Mesodermal cell (in vitro differentiated cells): ENCODE measurements at regions not wholly inside any gene's neighbourhood (a gene's known extent, or its start where the extent isn't known, plus 50 kb on each side); places are given as distances from the start of the nearest gene placed in this dataset.
"Not testable (repeated sequence)": the region's sequence is repeated elsewhere in the genome, so short reads cannot be mapped to it uniquely, and the experiment has no call there.

Source experiments
- H3K27ac ChIP-seq: 2 replicates; pipeline ENCODE4 v1.7.0; 2013; ENCODE audit warnings: mild to moderate bottlenecking, low read depth, low read length, moderate library complexity; ENCODE audit not compliant: severe bottlenecking
- H3K36me3 ChIP-seq: 2 replicates; pipeline ENCODE4 v1.7.1; 2013; ENCODE audit warnings: mild to moderate bottlenecking, low read length, moderate library complexity; ENCODE audit not compliant: control insufficient read depth, insufficient read depth
- H3K4me1 ChIP-seq: one replicate; pipeline ENCODE4 v1.7.1; 2013; ENCODE audit warnings: mild to moderate bottlenecking, low read length; ENCODE audit not compliant: insufficient read depth, control insufficient read depth, poor library complexity, severe bottlenecking
- H3K4me3 ChIP-seq: 2 replicates; pipeline ENCODE4 v1.7.0; 2013; ENCODE audit warnings: low read length, control low read depth, mild to moderate bottlenecking; ENCODE audit not compliant: insufficient read depth, poor library complexity, severe bottlenecking; ENCODE audit errors: extremely low read depth
- H3K9me3 ChIP-seq: 2 replicates; pipeline ENCODE4 v1.7.1; 2013; ENCODE audit warnings: mild to moderate bottlenecking, low read length, moderate library complexity; ENCODE audit not compliant: control insufficient read depth
- WGBS, 2 experiments: methylation state at CpG; one replicate each; pipeline ENCODE4 v1.1.5; 2013; ENCODE audit warnings: missing lambda C conversion rate in 2 of 2; ENCODE audit not compliant: insufficient coverage in 2 of 2; 5-methylcytosine and 5-hydroxymethylcytosine counted together

GRCh38 chr4:116561768-116562167, 523.6 kb downstream of the TRAM1L1 start:
- H3K9me3 ChIP-seq = peaks cover 8% of the 10 kb centered on the region

GRCh38 chr4:116551806-116552205, 533.6 kb downstream of the TRAM1L1 start:
- Histone ChIP-seq H3K9me3 (no peaks in the 10 kb centered on the region), H3K27ac (no peak overlapping the region), H3K4me1 (no peaks in the 10 kb centered on the region), H3K4me3 (no peak overlapping the region), H3K36me3 (no peaks in the 10 kb centered on the region)
- WGBS, 2 experiments = 82 to 91% methylated on average over 1 of the region's 1 CpG

More at GRCh38 chr4:116561768-116562167, 523.6 kb downstream of the TRAM1L1 start:
- Histone ChIP-seq H3K27ac (no peak overlapping the region), H3K4me1 (no peaks in the 10 kb centered on the region), H3K36me3 (no peaks in the 10 kb centered on the region), H3K4me3 (no peak overlapping the region)

DNA sequence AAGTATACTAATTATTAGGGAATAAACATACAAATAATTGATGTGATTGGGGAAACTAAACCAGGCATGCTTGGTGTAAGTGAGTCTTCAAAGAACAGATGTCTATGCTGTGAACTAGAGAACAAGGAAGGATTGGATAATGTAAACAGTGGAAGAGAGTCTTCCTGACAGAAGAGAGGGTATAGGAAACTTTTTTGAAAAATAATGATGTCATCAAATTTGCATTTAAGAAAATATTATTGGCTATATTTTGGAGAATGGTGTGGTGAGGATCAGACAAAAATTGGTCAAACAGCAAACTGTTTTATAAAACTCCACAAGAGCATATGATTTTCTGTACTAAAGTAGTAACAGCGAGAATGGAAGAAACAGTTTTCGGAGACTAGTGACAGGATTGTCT, 537.7 kb downstream of the TRAM1L1 start:
- no peaks in the 10 kb centered on the region for H3K36me3 ChIP-seq
- no peaks in the 10 kb centered on the region for H3K4me1 ChIP-seq
- no peak overlapping the region for H3K4me3 ChIP-seq
- no peak overlapping the region for H3K27ac ChIP-seq
- WGBS, 2 experiments = no CpG with 5 or more reads among the region's 2 CpGs
- no peaks in the 10 kb centered on the region for H3K9me3 ChIP-seq

DNA sequence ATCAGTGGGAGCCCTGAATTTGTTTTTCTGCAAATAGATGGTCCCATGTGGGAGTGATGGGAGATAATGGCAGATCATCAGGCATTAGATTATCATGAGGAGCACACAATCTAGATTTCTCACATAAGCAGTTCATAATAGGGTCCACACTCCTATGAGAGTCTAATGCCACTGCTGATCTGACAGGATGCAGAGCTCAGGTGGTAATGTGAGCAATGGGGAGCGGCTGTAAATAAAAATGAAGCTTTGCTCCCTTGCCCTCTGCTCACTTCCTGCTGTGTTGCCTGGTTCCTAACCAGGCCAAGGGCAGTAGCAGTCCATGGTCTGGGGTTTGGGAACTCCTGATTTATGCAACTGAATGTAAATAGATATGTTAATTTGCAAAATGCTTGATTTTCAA, 538.6 kb downstream of the TRAM1L1 start:
- 83% methylated on average over 1 of the region's 1 CpG; no CpG with 5 or more reads in 1 of the 2 experiments for WGBS, 2 experiments
- no peak overlapping the region for H3K27ac ChIP-seq
- H3K4me3 ChIP-seq = no peak overlapping the region
- no peaks in the 10 kb centered on the region for H3K9me3 ChIP-seq
- H3K4me1 ChIP-seq = no peaks in the 10 kb centered on the region
- H3K36me3 ChIP-seq = no peaks in the 10 kb centered on the region

GRCh38 chr4:116544946-116545345, 540.4 kb downstream of the TRAM1L1 start:
- Histone ChIP-seq H3K36me3 (no peaks in the 10 kb centered on the region), H3K4me1 (no peaks in the 10 kb centered on the region), H3K9me3 (no peaks in the 10 kb centered on the region), H3K27ac (no peak overlapping the region), H3K4me3 (no peak overlapping the region)
- WGBS, 2 experiments = 63% methylated on average over 1 of the region's 1 CpG; no CpG with 5 or more reads in 1 of the 2 experiments

- no peaks in the 10 kb centered on the region for H3K4me1 ChIP-seq
- no CpG with 5 or more reads among the region's 3 CpGs for whole genome bisulfite sequencing, 2 experiments
- no peak overlapping the region for H3K27ac ChIP-seq
- H3K36me3 ChIP-seq = no peaks in the 10 kb centered on the region
- no peak overlapping the region for H3K4me3 ChIP-seq
- no peaks in the 10 kb centered on the region for H3K9me3 ChIP-seq
Observed at GRCh38 chr4:116539744-116540143, 545.6 kb downstream of the TRAM1L1 start.

- Histone ChIP-seq H3K27ac (no peak overlapping the region), H3K4me1 (no peaks in the 10 kb centered on the region)
Observed at GRCh38 chr4:116537828-116538227, 547.5 kb downstream of the TRAM1L1 start.

DNA sequence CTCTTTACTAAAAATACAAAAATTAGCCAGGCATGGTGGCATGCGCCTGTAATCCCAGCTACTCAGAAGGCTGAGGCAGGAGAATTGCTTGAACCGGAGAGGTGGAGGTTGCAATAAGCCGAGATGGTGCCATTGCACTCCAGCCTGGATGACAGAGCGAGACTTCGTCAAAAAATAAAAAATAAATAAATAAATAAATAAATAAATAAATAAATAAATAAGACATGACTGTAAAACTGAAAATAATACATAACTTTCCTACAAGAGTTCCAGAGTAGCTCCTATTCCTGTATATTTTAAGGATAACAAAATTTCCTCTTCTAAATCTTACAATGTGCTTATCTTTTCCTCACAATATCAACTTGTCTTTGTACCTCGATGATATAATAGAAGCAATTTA, 549.4 kb downstream of the TRAM1L1 start:
- WGBS, 2 experiments = 100% methylated on average over 1 of the region's 6 CpGs
- H3K4me3 ChIP-seq, H3K4me1 ChIP-seq, H3K27ac ChIP-seq, H3K9me3 ChIP-seq, H3K36me3 ChIP-seq: not testable (repeated sequence)

More at GRCh38 chr4:116537828-116538227, 547.5 kb downstream of the TRAM1L1 start:
- Histone ChIP-seq H3K4me3 (no peak overlapping the region), H3K9me3 (no peaks in the 10 kb centered on the region), H3K36me3 (no peaks in the 10 kb centered on the region)

- peak overlapping the region; percentile 72 for H3K27ac ChIP-seq
- peaks cover 9% of the 10 kb centered on the region for H3K4me1 ChIP-seq
- WGBS, 2 experiments = 88 to 100% methylated on average over 2 to 3 of the region's 5 CpGs
- H3K9me3 ChIP-seq = no peaks in the 10 kb centered on the region
- H3K36me3 ChIP-seq = no peaks in the 10 kb centered on the region
- H3K4me3 ChIP-seq = no peak overlapping the region
Observed at GRCh38 chr4:116531870-116532269, 553.5 kb downstream of the TRAM1L1 start.

DNA sequence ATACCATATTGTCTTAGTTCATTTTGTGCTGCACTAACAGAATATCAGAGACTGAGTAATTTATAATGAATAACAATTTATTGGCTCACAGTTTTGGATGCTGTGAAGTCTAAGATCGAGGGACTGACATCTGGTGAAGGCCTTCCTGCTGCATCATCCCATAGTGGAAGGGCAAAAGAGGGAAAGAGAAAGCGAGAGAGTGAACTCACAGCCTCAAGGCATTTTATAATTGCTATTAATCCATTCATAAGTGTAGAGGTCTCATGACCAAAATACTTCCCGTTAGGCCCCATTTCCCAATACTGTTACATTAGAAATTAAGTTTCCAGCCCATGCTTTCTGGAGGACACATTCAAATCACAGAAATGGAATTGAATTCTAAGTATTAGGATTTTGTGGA, 554.4 kb downstream of the TRAM1L1 start:
- Histone ChIP-seq H3K36me3 (no peaks in the 10 kb centered on the region), H3K27ac (peak overlapping the region; percentile 13), H3K4me1 (peaks cover 9% of the 10 kb centered on the region), H3K4me3 (no peak overlapping the region), H3K9me3 (no peaks in the 10 kb centered on the region)
- no CpG with 5 or more reads among the region's 3 CpGs for WGBS, 2 experiments

DNA sequence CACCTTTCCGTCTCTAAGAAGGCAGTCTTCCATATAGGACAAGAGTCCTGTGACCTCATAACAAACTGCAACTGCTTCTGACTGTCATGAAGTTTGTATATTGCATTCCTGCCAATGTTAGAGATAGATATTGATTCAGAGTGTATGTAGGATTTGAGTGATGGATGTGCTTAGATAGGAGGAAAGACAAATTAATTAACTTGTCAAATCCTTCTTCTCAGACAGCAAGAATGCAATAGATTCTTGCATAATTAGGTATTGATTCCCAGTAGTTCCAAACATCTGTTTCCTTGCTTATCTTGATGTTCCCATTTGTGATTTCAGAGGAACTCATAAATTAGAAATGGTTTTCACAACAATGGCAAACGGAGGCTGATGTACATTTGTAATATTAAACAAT, 555.3 kb downstream of the TRAM1L1 start:
- WGBS, 2 experiments = 14% methylated on average over 1 of the region's 2 CpGs; no CpG with 5 or more reads in 1 of the 2 experiments
- Histone ChIP-seq H3K4me1 (peaks cover 9% of the 10 kb centered on the region), H3K36me3 (no peaks in the 10 kb centered on the region), H3K4me3 (no peak overlapping the region), H3K9me3 (no peaks in the 10 kb centered on the region), H3K27ac (no peak overlapping the region)

- H3K27ac ChIP-seq = no peak overlapping the region
- peaks cover 9% of the 10 kb centered on the region for H3K4me1 ChIP-seq
Observed at GRCh38 chr4:116529129-116529528, 556.2 kb downstream of the TRAM1L1 start.

More at GRCh38 chr4:116529129-116529528, 556.2 kb downstream of the TRAM1L1 start:
- Histone ChIP-seq H3K4me3 (no peak overlapping the region), H3K9me3 (no peaks in the 10 kb centered on the region), H3K36me3 (no peaks in the 10 kb centered on the region)
- WGBS, 2 experiments = 67 to 100% methylated on average over 1 of the region's 1 CpG
